Breast epithelium (tissue), 4 donors: ENCODE measurements at regions not wholly inside any gene's neighbourhood (a gene's known extent, or its start where the extent isn't known, plus 50 kb on each side); places are given as distances from the start of the nearest gene placed in this dataset.

Experiments
- DNase-seq, 2 donors: peaks; one replicate each; pipeline ENCODE4 v3.0.0-alpha.2; 2019; ENCODE audit warnings: low spot score in 2 of 2
- H3K27ac ChIP-seq, 2 donors: fragments of 200-600 bp; sonication (generic) in 1 of 2; one replicate each; pipeline ENCODE4 v1.5.1; 2016 to 2019; ENCODE audit warnings: mild to moderate bottlenecking in 1 of 2
- H3K27me3 ChIP-seq, 2 donors: fragments of 200-600 bp; sonication (generic) in 1 of 2; one replicate each; pipeline versions ENCODE4 v1.5.1 to v1.6.0; 2017 to 2019; ENCODE audit warnings: control low read depth in 1 of 2, mild to moderate bottlenecking in 1 of 2
- H3K36me3 ChIP-seq: fragments of 200-600 bp; one replicate; pipeline ENCODE4 v1.5.1; 2019
- H3K4me1 ChIP-seq, 2 donors: fragments of 200-600 bp; sonication (generic); one replicate each; pipeline ENCODE4 v1.5.1; 2016 to 2019; ENCODE audit warnings: control low read depth in 1 of 2
- H3K4me3 ChIP-seq, 3 donors: fragments of 200-600 bp; sonication (generic); 1 replicate in 2 of 3; 2 replicates in 1 of 3; pipeline ENCODE4 v1.5.1; 2016 to 2019; ENCODE audit warnings: mild to moderate bottlenecking in 3 of 3, moderate library complexity in 2 of 3
- H3K9me3 ChIP-seq, 2 donors: fragments of 200-600 bp; sonication (generic) in 1 of 2; one replicate each; pipeline ENCODE4 v1.5.1; 2016 to 2019; ENCODE audit warnings: control low read depth in 1 of 2
- POLR2A ChIP-seq: fragments of 450-650 bp; IDR thresholded peaks from one replicate; pipeline ENCODE4 v1.6.1; 2016; ENCODE audit warnings: antibody characterized with exemption, mild to moderate bottlenecking, moderate library complexity
- POLR2AphosphoS5 ChIP-seq, 3 donors: sonication (generic); formaldehyde crosslinking; IDR thresholded peaks; one replicate each; pipeline ENCODE4 v1.6.1; 2017; ENCODE audit warnings: antibody characterized with exemption in 3 of 3
- intact Hi-C: fragments of 100-400 bp; cut with DNase I; formaldehyde crosslinking; loops from one replicate; pipeline ENCODE4 v1.15.1; 2023; ENCODE audit warnings: low total_unique reads
- TF ChIP-seq, protein P1 (sequence below), 3 donors: fragments of 450-650 bp; IDR thresholded peaks; one replicate each; pipeline ENCODE4 v1.5.1; 2016 to 2017; ENCODE audit warnings: antibody characterized with exemption in 3 of 3, mild to moderate bottlenecking in 3 of 3, moderate library complexity in 3 of 3

- no peaks in the 10 kb centered on the region for H3K9me3 ChIP-seq
- intact Hi-C loops = no loop called here
- no peak for DNase-seq
- H3K27me3 ChIP-seq = no peaks in the 10 kb centered on the region
- TF ChIP-seq, protein P1, sequence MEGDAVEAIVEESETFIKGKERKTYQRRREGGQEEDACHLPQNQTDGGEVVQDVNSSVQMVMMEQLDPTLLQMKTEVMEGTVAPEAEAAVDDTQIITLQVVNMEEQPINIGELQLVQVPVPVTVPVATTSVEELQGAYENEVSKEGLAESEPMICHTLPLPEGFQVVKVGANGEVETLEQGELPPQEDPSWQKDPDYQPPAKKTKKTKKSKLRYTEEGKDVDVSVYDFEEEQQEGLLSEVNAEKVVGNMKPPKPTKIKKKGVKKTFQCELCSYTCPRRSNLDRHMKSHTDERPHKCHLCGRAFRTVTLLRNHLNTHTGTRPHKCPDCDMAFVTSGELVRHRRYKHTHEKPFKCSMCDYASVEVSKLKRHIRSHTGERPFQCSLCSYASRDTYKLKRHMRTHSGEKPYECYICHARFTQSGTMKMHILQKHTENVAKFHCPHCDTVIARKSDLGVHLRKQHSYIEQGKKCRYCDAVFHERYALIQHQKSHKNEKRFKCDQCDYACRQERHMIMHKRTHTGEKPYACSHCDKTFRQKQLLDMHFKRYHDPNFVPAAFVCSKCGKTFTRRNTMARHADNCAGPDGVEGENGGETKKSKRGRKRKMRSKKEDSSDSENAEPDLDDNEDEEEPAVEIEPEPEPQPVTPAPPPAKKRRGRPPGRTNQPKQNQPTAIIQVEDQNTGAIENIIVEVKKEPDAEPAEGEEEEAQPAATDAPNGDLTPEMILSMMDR (IDR thresholded peaks at IDR 0.05) = no peak
- TF ChIP-seq POLR2A = no peak
- H3K4me3 ChIP-seq = no peak overlapping the region
- H3K36me3 ChIP-seq = no peaks in the 10 kb centered on the region
- no peak overlapping the region for H3K27ac ChIP-seq
- H3K4me1 ChIP-seq = no peaks in the 10 kb centered on the region
These were observed 1374.5 kb downstream of the NSUN3 start for GRCh38 chr3:95437409-95437808.

- DNase-seq = no peak
- TF ChIP-seq POLR2A = no peak
- no peak for TF ChIP-seq POLR2AphosphoS5 (IDR thresholded peaks at IDR 0.05)
- TF ChIP-seq, protein P1 (IDR thresholded peaks at IDR 0.05) = no peak
These were observed 1375.4 kb downstream of the NSUN3 start for GRCh38 chr3:95438274-95438673.

GRCh38 chr3:95442766-95443165 lies 1371.6 kb upstream of the EPHA6 start:
- Histone ChIP-seq H3K4me3 (no peak overlapping the region), H3K36me3 (no peaks in the 10 kb centered on the region), H3K4me1 (no peaks in the 10 kb centered on the region), H3K9me3 (no peaks in the 10 kb centered on the region), H3K27me3 (no peaks in the 10 kb centered on the region), H3K27ac (no peak overlapping the region)
- TF ChIP-seq POLR2A (no peak), POLR2AphosphoS5 (IDR thresholded peaks at IDR 0.05) (no peak)
- TF ChIP-seq, protein P1 (IDR thresholded peaks at IDR 0.05) = no peak
- DNase-seq = no peak
- intact Hi-C loops = no loop called here

More at GRCh38 chr3:95438274-95438673, 1375.4 kb downstream of the NSUN3 start:
- Histone ChIP-seq H3K27ac (no peak overlapping the region), H3K4me3 (no peak overlapping the region), H3K4me1 (no peaks in the 10 kb centered on the region), H3K27me3 (no peaks in the 10 kb centered on the region), H3K9me3 (no peaks in the 10 kb centered on the region), H3K36me3 (no peaks in the 10 kb centered on the region)
- intact Hi-C loops = no loop called here

- intact Hi-C loops = no loop called here
- no peak for DNase-seq
These were observed 1364.6 kb upstream of the EPHA6 start for GRCh38 chr3:95449841-95450240.

GRCh38 chr3:95453242-95453641 lies 1361.2 kb upstream of the EPHA6 start:
- Histone ChIP-seq H3K4me1 (no peaks in the 10 kb centered on the region), H3K27me3 (no peaks in the 10 kb centered on the region), H3K9me3 (no peaks in the 10 kb centered on the region), H3K36me3 (no peaks in the 10 kb centered on the region), H3K27ac (no peak overlapping the region), H3K4me3 (no peak overlapping the region)
- DNase-seq = no peak
- no peak for TF ChIP-seq POLR2AphosphoS5 (IDR thresholded peaks at IDR 0.05)
- no peak for TF ChIP-seq POLR2A
- TF ChIP-seq, protein P1 (IDR thresholded peaks at IDR 0.05) = no peak
- intact Hi-C loops = no loop called here

More at GRCh38 chr3:95449841-95450240, 1364.6 kb upstream of the EPHA6 start:
- H3K4me3 ChIP-seq = no peak overlapping the region
- H3K27me3 ChIP-seq = no peaks in the 10 kb centered on the region
- H3K9me3 ChIP-seq = no peaks in the 10 kb centered on the region
- TF ChIP-seq, protein P1 (IDR thresholded peaks at IDR 0.05) = no peak
- TF ChIP-seq POLR2A = no peak
- TF ChIP-seq POLR2AphosphoS5 (IDR thresholded peaks at IDR 0.05) = no peak
- no peak overlapping the region for H3K27ac ChIP-seq
- no peaks in the 10 kb centered on the region for H3K4me1 ChIP-seq
- H3K36me3 ChIP-seq = no peaks in the 10 kb centered on the region
